Astrocyte (in vitro differentiated cells and primary cell): ENCODE measurements at regions not wholly inside any gene's neighbourhood (a gene's known extent, or its start where the extent isn't known, plus 50 kb on each side); places are given as distances from the start of the nearest gene placed in this dataset.

Source experiments
- DNase-seq: peaks from one replicate; pipeline ENCODE4 v3.0.0-alpha.2; 2010; ENCODE audit warnings: low read depth
- FAIRE-seq: peaks from 2 replicates; lab custom pipeline; 2011; peaks lifted over from hg19 to GRCh38; lab: Jason Lieb, UNC
- H2AFZ ChIP-seq: 2 replicates; pipeline ENCODE4 v1.6.0; 2012; ENCODE audit warnings: low read depth, low read length, inconsistent platforms
- H3K27ac ChIP-seq: 2 replicates; pipeline ENCODE4 v1.5.1; 2011; ENCODE audit warnings: low read depth, low read length, inconsistent platforms
- H3K27me3 ChIP-seq: 2 replicates; pipeline ENCODE4 v1.6.0; 2011; ENCODE audit warnings: low read length, inconsistent platforms; ENCODE audit not compliant: insufficient read depth
- H3K36me3 ChIP-seq: 2 replicates; pipeline ENCODE4 v1.5.1; 2011; ENCODE audit warnings: low read length, inconsistent platforms; ENCODE audit not compliant: insufficient read depth
- H3K4me1 ChIP-seq: 2 replicates; pipeline ENCODE4 v1.5.1; 2011; ENCODE audit warnings: low read length, inconsistent platforms; ENCODE audit not compliant: insufficient read depth
- H3K4me2 ChIP-seq: 2 replicates; pipeline ENCODE4 v1.6.0; 2012; ENCODE audit warnings: low read length, inconsistent platforms
- H3K4me3 ChIP-seq: 2 replicates; pipeline ENCODE4 v1.5.1; 2011; ENCODE audit warnings: low read depth, mild to moderate bottlenecking, low read length, inconsistent platforms; ENCODE audit not compliant: insufficient read depth
- H3K79me2 ChIP-seq: 2 replicates; pipeline ENCODE4 v1.6.0; 2012; ENCODE audit warnings: mild to moderate bottlenecking, low read length, inconsistent platforms; ENCODE audit not compliant: insufficient read depth
- H3K9ac ChIP-seq: 2 replicates; pipeline ENCODE4 v1.6.0; 2012; ENCODE audit warnings: mild to moderate bottlenecking, low read length, inconsistent platforms
- H3K9me3 ChIP-seq: 2 replicates; pipeline ENCODE4 v1.5.1; 2012; ENCODE audit warnings: low read depth, mild to moderate bottlenecking, low read length, inconsistent platforms; ENCODE audit not compliant: insufficient read depth
- H4K20me1 ChIP-seq: 2 replicates; pipeline ENCODE4 v1.6.0; 2012; ENCODE audit warnings: low read length, inconsistent platforms; ENCODE audit not compliant: insufficient read depth
- H3K27ac Mint-ChIP-seq: one replicate; pipeline ENCODE4 v1.8.0; 2021; ENCODE audit warnings: mild to moderate bottlenecking, mixed read lengths; ENCODE audit not compliant: unreplicated experiment
- H3K27me3 Mint-ChIP-seq: one replicate; pipeline ENCODE4 v1.8.0; 2021; ENCODE audit warnings: low read depth, mixed read lengths; ENCODE audit not compliant: unreplicated experiment
- H3K36me3 Mint-ChIP-seq: one replicate; pipeline ENCODE4 v1.8.0; 2021; ENCODE audit warnings: low read depth, mixed read lengths; ENCODE audit not compliant: unreplicated experiment
- H3K4me1 Mint-ChIP-seq: one replicate; pipeline ENCODE4 v1.8.0; 2021; ENCODE audit warnings: low read depth, mixed read lengths; ENCODE audit not compliant: unreplicated experiment
- H3K4me3 Mint-ChIP-seq: one replicate; pipeline ENCODE4 v1.8.0; 2021; ENCODE audit warnings: mild to moderate bottlenecking, moderate library complexity, mixed read lengths; ENCODE audit not compliant: unreplicated experiment
- H3K9me3 Mint-ChIP-seq: one replicate; pipeline ENCODE4 v1.8.0; 2021; ENCODE audit warnings: mild to moderate bottlenecking, mixed read lengths; ENCODE audit not compliant: unreplicated experiment
- EZH2 ChIP-seq: IDR thresholded peaks from 2 replicates; pipeline ENCODE4 v1.6.1; 2012; ENCODE audit warnings: mild to moderate bottlenecking, low read length, inconsistent platforms; ENCODE audit not compliant: insufficient read depth
- TF ChIP-seq, protein P1 (sequence below): IDR thresholded peaks from 2 replicates; pipeline ENCODE4 v1.5.1; 2011; ENCODE audit warnings: low read depth, mild to moderate bottlenecking, inconsistent platforms, low read length, moderate library complexity; ENCODE audit not compliant: insufficient read depth

DNA sequence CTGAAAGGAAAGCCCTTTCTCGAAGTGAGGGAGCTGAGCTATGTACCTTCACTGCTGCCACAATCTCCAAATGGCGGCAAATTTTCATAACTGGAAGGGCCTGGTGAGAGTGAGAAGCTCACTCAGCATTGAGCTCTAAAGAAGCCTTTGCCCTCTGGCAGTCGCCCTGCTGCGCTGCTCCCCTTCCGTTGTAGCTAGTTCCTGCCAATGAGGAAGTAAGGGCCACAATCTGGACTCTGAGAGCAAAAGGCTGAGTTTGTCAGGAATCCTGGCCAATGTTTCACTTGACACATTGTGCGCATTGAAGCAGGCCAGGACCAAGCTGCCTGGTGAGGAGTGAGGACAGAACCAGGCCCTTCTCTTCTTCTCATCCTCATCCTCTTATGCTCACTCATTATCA lies 579.5 kb downstream of the PDCD6IP start:
- Mint-ChIP-seq H3K4me3 (no peak overlapping the region), H3K27ac (no peak overlapping the region), H3K36me3 (no peaks in the 10 kb centered on the region), H3K9me3 (no peaks in the 10 kb centered on the region), H3K27me3 (peaks cover 5% of the 10 kb centered on the region), H3K4me1 (peaks cover 2% of the 10 kb centered on the region)
- no peaks in the 10 kb centered on the region for H3K36me3 ChIP-seq
- no peak overlapping the region for H3K4me2 ChIP-seq
- H3K27ac ChIP-seq, result no peak overlapping the region
- H3K4me1 ChIP-seq, result no peaks in the 10 kb centered on the region
- no peaks in the 10 kb centered on the region for H3K79me2 ChIP-seq
- H3K9me3 ChIP-seq, result no peaks in the 10 kb centered on the region
- H2AFZ ChIP-seq, result no peak overlapping the region
- FAIRE-seq (no peak), DNase-seq (no peak)
- TF ChIP-seq, protein P1, sequence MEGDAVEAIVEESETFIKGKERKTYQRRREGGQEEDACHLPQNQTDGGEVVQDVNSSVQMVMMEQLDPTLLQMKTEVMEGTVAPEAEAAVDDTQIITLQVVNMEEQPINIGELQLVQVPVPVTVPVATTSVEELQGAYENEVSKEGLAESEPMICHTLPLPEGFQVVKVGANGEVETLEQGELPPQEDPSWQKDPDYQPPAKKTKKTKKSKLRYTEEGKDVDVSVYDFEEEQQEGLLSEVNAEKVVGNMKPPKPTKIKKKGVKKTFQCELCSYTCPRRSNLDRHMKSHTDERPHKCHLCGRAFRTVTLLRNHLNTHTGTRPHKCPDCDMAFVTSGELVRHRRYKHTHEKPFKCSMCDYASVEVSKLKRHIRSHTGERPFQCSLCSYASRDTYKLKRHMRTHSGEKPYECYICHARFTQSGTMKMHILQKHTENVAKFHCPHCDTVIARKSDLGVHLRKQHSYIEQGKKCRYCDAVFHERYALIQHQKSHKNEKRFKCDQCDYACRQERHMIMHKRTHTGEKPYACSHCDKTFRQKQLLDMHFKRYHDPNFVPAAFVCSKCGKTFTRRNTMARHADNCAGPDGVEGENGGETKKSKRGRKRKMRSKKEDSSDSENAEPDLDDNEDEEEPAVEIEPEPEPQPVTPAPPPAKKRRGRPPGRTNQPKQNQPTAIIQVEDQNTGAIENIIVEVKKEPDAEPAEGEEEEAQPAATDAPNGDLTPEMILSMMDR, result no peak
- TF ChIP-seq EZH2, result no peak
- no peaks in the 10 kb centered on the region for H3K27me3 ChIP-seq
- H3K4me3 ChIP-seq, result no peak overlapping the region
- H3K9ac ChIP-seq, result no peak overlapping the region
- H4K20me1 ChIP-seq, result no peaks in the 10 kb centered on the region

GRCh38 chr3:34381243-34381642 lies 582.8 kb downstream of the PDCD6IP start:
- H3K36me3 ChIP-seq, result no peaks in the 10 kb centered on the region
- no peaks in the 10 kb centered on the region for H3K9me3 Mint-ChIP-seq
- no peaks in the 10 kb centered on the region for H3K27me3 ChIP-seq
- DNase-seq (no peak), FAIRE-seq (no peak)
- no peaks in the 10 kb centered on the region for H4K20me1 ChIP-seq
- H3K4me1 ChIP-seq, result no peaks in the 10 kb centered on the region
- H3K4me2 ChIP-seq, result no peak overlapping the region
- H2AFZ ChIP-seq, result no peak overlapping the region
- no peak for TF ChIP-seq EZH2
- TF ChIP-seq, protein P1, result no peak
- H3K4me3 Mint-ChIP-seq, result no peak overlapping the region
- no peak overlapping the region for H3K27ac ChIP-seq
- H3K9me3 ChIP-seq, result no peaks in the 10 kb centered on the region
- peaks cover 2% of the 10 kb centered on the region for H3K4me1 Mint-ChIP-seq
- H3K79me2 ChIP-seq, result no peaks in the 10 kb centered on the region
- H3K4me3 ChIP-seq, result no peak overlapping the region
- peaks cover 1% of the 10 kb centered on the region for H3K27me3 Mint-ChIP-seq
- no peak overlapping the region for H3K27ac Mint-ChIP-seq
- no peak overlapping the region for H3K9ac ChIP-seq
- H3K36me3 Mint-ChIP-seq, result no peaks in the 10 kb centered on the region

DNA sequence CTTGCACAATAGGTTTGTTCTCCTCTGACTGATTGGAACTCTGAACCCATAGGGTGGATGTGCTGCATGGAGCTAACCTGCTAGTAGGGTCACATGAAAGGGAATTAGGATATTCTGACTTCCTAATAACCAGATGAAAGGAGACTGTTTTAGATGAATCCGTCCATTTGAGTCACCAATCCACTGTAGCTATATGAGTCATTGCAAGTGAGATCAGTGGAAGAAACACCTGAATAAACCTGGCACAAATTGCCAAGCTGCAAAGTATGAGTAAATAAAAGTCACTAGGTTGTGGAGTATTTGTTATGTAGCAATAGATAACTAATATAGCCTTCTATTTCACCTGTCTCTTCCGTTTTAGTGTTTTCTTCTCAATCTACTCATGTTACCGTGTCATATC lies 584.4 kb downstream of the PDCD6IP start:
- H3K4me3 ChIP-seq, result no peak overlapping the region
- Mint-ChIP-seq H3K27ac (no peak overlapping the region), H3K27me3 (peaks cover 1% of the 10 kb centered on the region), H3K4me3 (no peak overlapping the region), H3K4me1 (peaks cover 4% of the 10 kb centered on the region), H3K36me3 (no peaks in the 10 kb centered on the region), H3K9me3 (no peaks in the 10 kb centered on the region)
- H3K9me3 ChIP-seq, result no peaks in the 10 kb centered on the region
- DNase-seq (no peak), FAIRE-seq (no peak)
- H2AFZ ChIP-seq, result no peak overlapping the region
- H3K79me2 ChIP-seq, result no peaks in the 10 kb centered on the region
- no peaks in the 10 kb centered on the region for H3K36me3 ChIP-seq
- H3K4me2 ChIP-seq, result no peak overlapping the region
- H4K20me1 ChIP-seq, result no peaks in the 10 kb centered on the region
- no peaks in the 10 kb centered on the region for H3K27me3 ChIP-seq
- H3K27ac ChIP-seq, result no peak overlapping the region
- H3K9ac ChIP-seq, result no peak overlapping the region
- TF ChIP-seq, protein P1, result no peak
- TF ChIP-seq EZH2, result no peak
- no peaks in the 10 kb centered on the region for H3K4me1 ChIP-seq
